Neural progenitor cell (in vitro differentiated cells): ENCODE measurements at regions not wholly inside any gene's neighbourhood (a gene's known extent, or its start where the extent isn't known, plus 50 kb on each side); places are given as distances from the start of the nearest gene placed in this dataset.

Experiments used
- EZH2 ChIP-seq: fragments of 200-600 bp; sonication (generic); IDR thresholded peaks from 2 replicates; pipeline ENCODE4 v1.6.1; 2017; ENCODE audit warnings: antibody characterized with exemption, mild to moderate bottlenecking, moderate library complexity
- EZH2phosphoT487 ChIP-seq: fragments of 200-600 bp; sonication (generic); IDR thresholded peaks from 2 replicates; pipeline ENCODE4 v1.6.1; 2017; ENCODE audit warnings: antibody characterized with exemption
- TF ChIP-seq, protein P1 (sequence below): fragments of 200-600 bp; sonication (generic); IDR thresholded peaks from 2 replicates; pipeline ENCODE4 v1.5.1; 2017; ENCODE audit warnings: antibody characterized with exemption, mild to moderate bottlenecking

DNA sequence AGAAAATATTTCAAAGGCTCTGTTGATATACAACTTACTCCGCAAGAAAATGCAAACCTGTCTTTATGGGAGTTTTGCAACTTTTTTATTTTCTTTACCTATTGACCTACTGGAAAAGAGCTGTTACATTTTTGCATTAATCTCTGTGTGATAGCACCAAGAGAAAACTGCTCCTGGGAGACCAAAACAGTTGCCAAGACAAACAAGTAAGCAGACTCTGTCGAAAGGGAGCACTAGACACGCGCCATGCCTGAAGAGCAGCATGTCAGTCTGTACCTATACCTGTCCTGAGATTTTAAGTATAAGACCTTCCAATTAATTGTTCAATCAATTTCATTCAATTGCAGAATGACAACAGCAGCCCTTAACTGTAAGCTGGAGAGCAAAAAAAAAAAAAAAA, 56.0 kb upstream of the TECRL start:
- TF ChIP-seq, protein P1, sequence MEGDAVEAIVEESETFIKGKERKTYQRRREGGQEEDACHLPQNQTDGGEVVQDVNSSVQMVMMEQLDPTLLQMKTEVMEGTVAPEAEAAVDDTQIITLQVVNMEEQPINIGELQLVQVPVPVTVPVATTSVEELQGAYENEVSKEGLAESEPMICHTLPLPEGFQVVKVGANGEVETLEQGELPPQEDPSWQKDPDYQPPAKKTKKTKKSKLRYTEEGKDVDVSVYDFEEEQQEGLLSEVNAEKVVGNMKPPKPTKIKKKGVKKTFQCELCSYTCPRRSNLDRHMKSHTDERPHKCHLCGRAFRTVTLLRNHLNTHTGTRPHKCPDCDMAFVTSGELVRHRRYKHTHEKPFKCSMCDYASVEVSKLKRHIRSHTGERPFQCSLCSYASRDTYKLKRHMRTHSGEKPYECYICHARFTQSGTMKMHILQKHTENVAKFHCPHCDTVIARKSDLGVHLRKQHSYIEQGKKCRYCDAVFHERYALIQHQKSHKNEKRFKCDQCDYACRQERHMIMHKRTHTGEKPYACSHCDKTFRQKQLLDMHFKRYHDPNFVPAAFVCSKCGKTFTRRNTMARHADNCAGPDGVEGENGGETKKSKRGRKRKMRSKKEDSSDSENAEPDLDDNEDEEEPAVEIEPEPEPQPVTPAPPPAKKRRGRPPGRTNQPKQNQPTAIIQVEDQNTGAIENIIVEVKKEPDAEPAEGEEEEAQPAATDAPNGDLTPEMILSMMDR, result no peak
- TF ChIP-seq EZH2 (no peak), EZH2phosphoT487 (no peak)
